Stimulated activated CD4-positive, alpha-beta T cell treated with anti-CD3 and anti-CD28 coated beads, Interleukin-2, amount 100 ng/mL, for 4 hours (primary cell): ENCODE measurements at regions not wholly inside any gene's neighbourhood (a gene's known extent, or its start where the extent isn't known, plus 50 kb on each side); places are given as distances from the start of the nearest gene placed in this dataset.
"Not testable (repeated sequence)": the region's sequence is repeated elsewhere in the genome, so short reads cannot be mapped to it uniquely, and the experiment has no call there.

Experiments used
- DNase-seq: peaks from one replicate; pipeline ENCODE4 v3.0.0-alpha.2; 2020; ENCODE audit warnings: low read depth

DNA sequence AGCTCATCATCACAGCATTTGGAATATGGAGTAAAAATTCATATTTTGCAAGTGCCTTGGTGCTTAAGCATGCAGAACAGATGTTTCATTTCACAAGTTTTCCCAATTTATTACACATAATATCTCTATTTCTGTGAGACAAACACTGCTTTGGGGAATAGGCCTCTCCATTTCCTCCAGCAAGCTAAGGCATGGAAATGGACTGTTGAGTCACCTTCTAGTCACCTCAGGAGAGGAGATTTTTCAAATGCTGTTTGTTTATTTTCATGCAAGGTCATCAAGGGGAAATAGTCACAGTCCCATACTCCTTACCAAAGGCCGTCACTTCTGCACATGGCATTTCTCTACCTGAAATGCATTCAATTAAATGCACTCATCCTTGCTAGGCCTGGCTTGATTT is 57.4 kb upstream of the NUTM2D start:
- DNase-seq, result not testable (repeated sequence)

DNA sequence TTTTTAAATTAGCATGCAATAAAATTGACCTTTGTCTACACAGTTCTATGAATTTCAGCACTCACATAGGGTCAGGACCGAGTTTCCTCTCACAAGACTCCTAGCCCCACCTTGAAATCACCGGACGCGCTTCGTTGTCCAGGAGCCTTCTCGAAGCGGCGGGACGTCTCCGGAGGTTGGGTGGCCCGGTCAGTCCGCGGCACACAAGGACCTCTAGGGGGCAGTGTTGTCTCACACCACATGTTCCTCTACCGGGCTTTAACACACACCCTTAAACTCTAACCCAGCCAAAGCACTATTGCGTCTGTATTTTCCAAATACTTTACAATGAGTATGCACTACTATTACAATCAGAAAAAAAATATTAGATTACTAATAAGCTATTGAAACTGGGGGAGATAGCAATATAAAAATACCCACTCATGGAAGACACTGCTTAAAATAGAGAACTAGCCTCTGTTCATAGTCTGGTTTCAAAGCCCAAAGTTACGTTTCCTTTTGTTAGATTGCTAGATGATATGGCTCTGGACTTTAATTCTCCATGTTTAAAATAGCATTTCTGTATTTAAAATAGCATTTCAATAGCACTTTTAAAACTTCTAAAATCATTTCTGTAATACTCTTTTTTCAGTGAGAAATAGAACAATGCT is 56.0 kb upstream of the NUTM2D start:
- DNase-seq, result peak; percentile 6

- DNase-seq, result not testable (repeated sequence)
Observed at GRCh38 chr10:87302132-87302531, 55.4 kb upstream of the NUTM2D start.

- DNase-seq, result not testable (repeated sequence)
Observed at GRCh38 chr10:87303707-87304106, 53.8 kb upstream of the NUTM2D start.

DNA sequence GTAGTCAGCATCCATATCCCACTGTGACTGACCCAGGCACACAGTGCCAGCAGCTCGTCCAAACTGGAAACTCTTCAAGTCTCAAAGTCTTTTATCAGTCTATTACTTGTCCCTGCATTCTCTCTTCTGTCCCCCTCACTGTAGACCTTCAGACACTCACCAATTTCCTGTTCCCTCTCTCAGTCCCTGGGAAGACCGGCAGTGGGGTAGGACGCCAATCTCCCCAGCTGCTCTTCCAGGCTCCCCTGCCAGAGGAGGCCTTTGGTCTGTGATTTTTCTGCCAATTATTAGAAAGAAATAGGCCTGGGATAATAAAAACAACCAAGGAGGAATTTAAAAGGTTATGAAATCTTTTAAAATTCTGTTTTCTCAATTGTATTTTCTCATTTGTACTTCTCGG is 50.9 kb upstream of the NUTM2D start:
- DNase-seq, result not testable (repeated sequence)
